OCI-LY7 (cell line): ENCODE measurements at regions not wholly inside any gene's neighbourhood (a gene's known extent, or its start where the extent isn't known, plus 50 kb on each side); places are given as distances from the start of the nearest gene placed in this dataset.

Experiments
- BruUV-seq: library from RNA; stranded (reverse); fragments of 400-500 nt; replicated peaks from 2 replicates; lab custom pipeline; 2021; lab: Mats Ljungman, UMichigan
- CTCF ChIA-PET: fragments of 300-600 bp; sonication (Branson Sonifier 250); formaldehyde crosslinking; loops from one replicate; lab custom pipeline; 2022; ENCODE audit warnings: antibody characterized with exemption; ENCODE audit not compliant: unreplicated experiment; lab: Charles Lee
- POLR2A ChIA-PET: fragments of 300-600 bp; sonication (Branson Sonifier 250); formaldehyde crosslinking; loops from one replicate; lab custom pipeline; 2022; ENCODE audit warnings: antibody characterized with exemption; lab: Charles Lee
- DNase-seq: peaks from one replicate; pipeline ENCODE4 v3.0.0-alpha.2; 2015; ENCODE audit warnings: low spot score
- H2AFZ ChIP-seq: fragments of 200-600 bp; sonication (generic), shearing (Covaris generic); 2 replicates; pipeline ENCODE4 v1.6.1; 2014; ENCODE audit warnings: mild to moderate bottlenecking, antibody characterized with exemption, low read length, moderate library complexity
- H3K27ac ChIP-seq: fragments of 200-600 bp; sonication (generic); 2 replicates; pipeline ENCODE4 v1.5.1; 2014; ENCODE audit warnings: mixed run types, low read depth, mild to moderate bottlenecking, moderate library complexity, low read length, inconsistent platforms; ENCODE audit not compliant: poor library complexity, severe bottlenecking
- H3K36me3 ChIP-seq: fragments of 200-600 bp; sonication (generic); 2 replicates; pipeline ENCODE4 v1.6.1; 2014; ENCODE audit warnings: mild to moderate bottlenecking, antibody characterized with exemption, low read length, moderate library complexity, mixed read lengths; ENCODE audit not compliant: insufficient read depth
- H3K4me1 ChIP-seq: fragments of 200-600 bp; sonication (generic); 2 replicates; pipeline ENCODE4 v1.5.1; 2014; ENCODE audit warnings: mild to moderate bottlenecking, low read length; ENCODE audit not compliant: insufficient read depth, poor library complexity, severe bottlenecking
- H3K4me2 ChIP-seq: fragments of 200-600 bp; sonication (generic); 2 replicates; pipeline ENCODE4 v1.6.1; 2014; ENCODE audit warnings: mild to moderate bottlenecking, low read length
- H3K4me3 ChIP-seq: fragments of 200-600 bp; sonication (generic); 2 replicates; pipeline ENCODE4 v1.5.1; 2014; ENCODE audit warnings: mild to moderate bottlenecking, low read depth, low read length; ENCODE audit not compliant: poor library complexity, severe bottlenecking
- H3K79me2 ChIP-seq: fragments of 200-600 bp; sonication (generic); 2 replicates; pipeline ENCODE4 v1.6.1; 2016; ENCODE audit warnings: low read depth, mild to moderate bottlenecking, low read length, moderate library complexity, mixed read lengths; ENCODE audit not compliant: insufficient read depth
- H3K9me2 ChIP-seq: fragments of 200-600 bp; sonication (generic); 2 replicates; pipeline ENCODE4 v1.6.1; 2016; ENCODE audit warnings: mild to moderate bottlenecking, low read length, mixed read lengths; ENCODE audit not compliant: insufficient read depth
- H3K9me3 ChIP-seq: fragments of 200-600 bp; sonication (generic); 2 replicates; pipeline ENCODE4 v1.6.1; 2014; ENCODE audit warnings: mild to moderate bottlenecking, mixed run types, low read length, mixed read lengths
- H4K20me1 ChIP-seq: fragments of 200-600 bp; sonication (generic); 2 replicates; pipeline ENCODE4 v1.6.1; 2014; ENCODE audit warnings: mild to moderate bottlenecking, antibody characterized with exemption, low read length, moderate library complexity, mixed read lengths; ENCODE audit not compliant: insufficient read depth
- EZH2phosphoT487 ChIP-seq: fragments of 200-600 bp; sonication (generic); IDR thresholded peaks from 2 replicates; pipeline ENCODE4 v1.6.1; 2018; ENCODE audit warnings: low read depth, borderline replicate concordance, mild to moderate bottlenecking, mixed run types, antibody characterized with exemption, low read length, moderate library complexity, mixed read lengths
- intact Hi-C: fragments of 100-400 bp; cut with micrococcal nuclease; formaldehyde crosslinking; loops from one replicate; pipeline ENCODE4 v1.10.0; 2022; ENCODE audit not compliant: unreplicated experiment
- TF ChIP-seq, protein P1 (sequence below): fragments of 200-600 bp; sonication (generic); conservative IDR thresholded peaks from 2 replicates; pipeline ENCODE4 v1.5.1; 2014; ENCODE audit warnings: mild to moderate bottlenecking, antibody characterized with exemption, low read length, moderate library complexity, mixed read lengths

DNA sequence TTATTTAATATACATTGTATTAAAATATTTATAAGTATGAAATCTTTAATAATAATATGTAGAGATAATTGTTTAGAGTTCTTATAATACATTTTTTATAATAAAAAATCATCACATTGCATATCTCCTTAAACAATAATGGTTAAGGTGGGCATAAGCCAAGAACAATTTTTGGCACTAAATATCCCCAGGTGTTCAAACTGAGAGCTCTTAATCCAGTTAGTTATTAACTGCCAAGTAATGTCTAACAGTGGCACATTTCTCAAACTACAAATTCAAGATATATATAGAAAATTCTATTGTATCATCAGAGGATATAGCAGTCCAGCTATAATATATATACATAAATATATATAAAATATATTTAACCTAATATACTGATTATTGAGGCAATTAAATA is 680.8 kb downstream of the SI start:
- Histone ChIP-seq H3K4me2 (no peak overlapping the region), H3K9me3 (no peaks in the 10 kb centered on the region), H3K9me2 (no peaks in the 10 kb centered on the region), H3K4me1 (no peaks in the 10 kb centered on the region), H3K36me3 (no peaks in the 10 kb centered on the region), H2AFZ (no peak overlapping the region), H3K79me2 (no peaks in the 10 kb centered on the region), H4K20me1 (no peaks in the 10 kb centered on the region), H3K27ac (no peak overlapping the region), H3K4me3 (no peak overlapping the region)
- no peak for DNase-seq
- CTCF ChIA-PET = no interaction called here
- POLR2A ChIA-PET = no interaction called here
- TF ChIP-seq, protein P1, sequence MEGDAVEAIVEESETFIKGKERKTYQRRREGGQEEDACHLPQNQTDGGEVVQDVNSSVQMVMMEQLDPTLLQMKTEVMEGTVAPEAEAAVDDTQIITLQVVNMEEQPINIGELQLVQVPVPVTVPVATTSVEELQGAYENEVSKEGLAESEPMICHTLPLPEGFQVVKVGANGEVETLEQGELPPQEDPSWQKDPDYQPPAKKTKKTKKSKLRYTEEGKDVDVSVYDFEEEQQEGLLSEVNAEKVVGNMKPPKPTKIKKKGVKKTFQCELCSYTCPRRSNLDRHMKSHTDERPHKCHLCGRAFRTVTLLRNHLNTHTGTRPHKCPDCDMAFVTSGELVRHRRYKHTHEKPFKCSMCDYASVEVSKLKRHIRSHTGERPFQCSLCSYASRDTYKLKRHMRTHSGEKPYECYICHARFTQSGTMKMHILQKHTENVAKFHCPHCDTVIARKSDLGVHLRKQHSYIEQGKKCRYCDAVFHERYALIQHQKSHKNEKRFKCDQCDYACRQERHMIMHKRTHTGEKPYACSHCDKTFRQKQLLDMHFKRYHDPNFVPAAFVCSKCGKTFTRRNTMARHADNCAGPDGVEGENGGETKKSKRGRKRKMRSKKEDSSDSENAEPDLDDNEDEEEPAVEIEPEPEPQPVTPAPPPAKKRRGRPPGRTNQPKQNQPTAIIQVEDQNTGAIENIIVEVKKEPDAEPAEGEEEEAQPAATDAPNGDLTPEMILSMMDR = no peak
- no peak for TF ChIP-seq EZH2phosphoT487
- no TSS peak for BruUV-seq
- intact Hi-C loops = no loop called here

DNA sequence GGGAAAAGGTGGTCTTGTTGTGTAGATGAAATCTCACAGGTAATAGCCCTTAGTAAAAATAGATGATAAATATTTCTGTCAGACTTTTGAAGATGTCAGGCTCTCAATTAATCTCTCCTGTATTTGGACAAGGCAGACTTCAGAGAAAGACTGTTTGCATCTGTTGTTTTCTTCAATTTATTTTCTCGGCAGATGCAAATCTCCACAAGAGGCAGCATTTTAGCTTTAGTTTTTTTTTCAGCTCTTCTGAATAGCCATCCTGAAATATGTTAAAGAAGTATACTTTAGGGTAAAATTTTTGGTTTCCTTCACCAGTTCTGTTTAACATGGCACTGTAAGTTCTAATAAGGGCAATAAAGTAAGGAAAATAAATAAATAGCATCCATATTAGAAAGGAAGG is 685.1 kb downstream of the SI start:
- H3K4me2 ChIP-seq = no peak overlapping the region
- H3K4me1 ChIP-seq = no peaks in the 10 kb centered on the region
- H3K9me2 ChIP-seq = no peaks in the 10 kb centered on the region
- H3K4me3 ChIP-seq = no peak overlapping the region
- no peaks in the 10 kb centered on the region for H3K9me3 ChIP-seq
- no peaks in the 10 kb centered on the region for H4K20me1 ChIP-seq
- no peaks in the 10 kb centered on the region for H3K79me2 ChIP-seq
- CTCF ChIA-PET = no interaction called here
- H3K27ac ChIP-seq = no peak overlapping the region
- H2AFZ ChIP-seq = no peak overlapping the region
- POLR2A ChIA-PET = no interaction called here
- no peak for TF ChIP-seq EZH2phosphoT487
- intact Hi-C loops = no loop called here
- no peak for DNase-seq
- no TSS peak for BruUV-seq
- no peaks in the 10 kb centered on the region for H3K36me3 ChIP-seq

DNA sequence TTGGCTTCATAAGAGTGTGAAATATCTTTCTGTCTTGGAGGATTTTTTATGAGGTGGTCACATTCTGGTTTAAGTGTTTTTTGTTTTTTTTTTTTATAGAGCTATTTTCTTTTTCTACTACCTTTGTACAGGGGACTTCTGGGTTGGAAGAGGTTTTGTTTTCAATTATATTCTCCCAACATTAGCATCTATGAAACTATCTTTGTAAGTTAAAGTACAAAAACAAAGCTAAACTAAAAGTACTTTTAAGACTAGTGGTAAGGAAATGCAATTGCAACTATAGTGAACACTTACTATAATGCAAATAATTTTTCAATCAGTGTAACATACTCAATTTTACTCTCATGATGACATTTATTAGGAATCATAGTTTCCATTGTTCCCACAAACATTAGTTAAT is 688.2 kb downstream of the SI start:
- no peaks in the 10 kb centered on the region for H3K9me2 ChIP-seq
- no peak for DNase-seq
- intact Hi-C loops = no loop called here
- no peak overlapping the region for H3K27ac ChIP-seq
- H3K36me3 ChIP-seq = no peaks in the 10 kb centered on the region
- no peaks in the 10 kb centered on the region for H3K4me1 ChIP-seq
- no peak overlapping the region for H2AFZ ChIP-seq
- TF ChIP-seq, protein P1 = peak; percentile 66
- no peak for TF ChIP-seq EZH2phosphoT487
- H3K79me2 ChIP-seq = no peaks in the 10 kb centered on the region
- no peaks in the 10 kb centered on the region for H3K9me3 ChIP-seq
- ChIA-PET CTCF (no interaction called here), POLR2A (interaction anchor here (0.7 kb wide), 1 partner anchor 129 kb away, joined by 3 read pairs; no protein-coding TSS in a partner anchor)
- H3K4me2 ChIP-seq = no peak overlapping the region
- H4K20me1 ChIP-seq = no peaks in the 10 kb centered on the region
- BruUV-seq = no TSS peak
- H3K4me3 ChIP-seq = no peak overlapping the region
